Right renal cortex interstitium (tissue), 3 donors: ENCODE measurements at regions not wholly inside any gene's neighbourhood (a gene's known extent, or its start where the extent isn't known, plus 50 kb on each side); places are given as distances from the start of the nearest gene placed in this dataset.
"Not testable (repeated sequence)": the region's sequence is repeated elsewhere in the genome, so short reads cannot be mapped to it uniquely, and the experiment has no call there.

Experiments
- DNase-seq, 3 donors: peaks; one replicate each; pipeline ENCODE4 v3.0.0-alpha.2; 2013; ENCODE audit warnings: low read depth in 3 of 3, low spot score in 2 of 3

DNA sequence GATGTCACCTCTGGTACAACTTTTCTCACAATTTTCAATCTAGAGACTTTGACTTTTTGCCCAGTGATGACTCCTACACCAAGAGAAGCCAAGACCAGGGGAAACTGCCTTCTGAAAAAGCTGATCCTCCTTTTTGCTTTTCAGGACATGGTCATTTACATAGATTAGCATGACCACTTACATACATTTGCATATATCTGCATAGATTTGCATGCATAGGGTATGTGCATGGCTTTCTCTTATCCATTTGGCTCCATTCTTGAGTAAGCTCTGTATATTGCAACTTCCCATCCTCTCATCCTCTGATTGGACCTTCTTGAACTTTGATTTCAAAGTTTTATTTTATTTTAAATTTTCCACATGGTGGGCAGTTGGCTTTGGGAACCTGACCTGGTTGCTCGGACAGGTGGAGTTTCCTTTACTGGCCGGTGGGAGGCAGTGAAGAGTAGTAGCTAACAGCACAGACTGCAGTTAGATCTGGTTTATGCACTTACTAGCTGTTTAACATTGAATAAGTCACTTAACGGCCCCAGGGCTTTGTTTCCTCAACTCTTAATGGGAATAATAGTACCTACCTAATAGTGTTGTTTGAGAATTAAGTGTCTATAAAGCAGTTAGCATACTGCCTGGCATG lies 92.9 kb downstream of the GPR139 start:
- DNase-seq = no peak

DNA sequence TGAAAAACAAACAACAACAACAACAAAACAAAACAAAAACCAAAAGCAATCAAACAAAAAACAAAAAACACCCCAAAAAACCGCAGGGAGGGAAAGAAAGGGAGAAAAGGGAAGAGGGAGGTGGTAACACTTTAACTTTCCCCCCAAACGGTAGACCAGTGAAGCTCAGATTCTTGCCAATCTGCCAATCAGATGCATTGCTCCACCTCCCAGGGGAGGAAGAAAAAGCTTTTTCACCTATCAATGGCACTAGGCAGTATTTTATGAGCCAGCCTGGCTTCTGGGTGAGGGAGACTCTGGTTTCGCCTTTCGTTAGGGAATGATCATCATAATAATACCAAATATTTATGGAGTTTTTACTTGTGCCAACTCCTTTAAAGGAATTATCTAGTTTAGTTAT lies 94.1 kb downstream of the GPR139 start:
- no peak for DNase-seq

DNA sequence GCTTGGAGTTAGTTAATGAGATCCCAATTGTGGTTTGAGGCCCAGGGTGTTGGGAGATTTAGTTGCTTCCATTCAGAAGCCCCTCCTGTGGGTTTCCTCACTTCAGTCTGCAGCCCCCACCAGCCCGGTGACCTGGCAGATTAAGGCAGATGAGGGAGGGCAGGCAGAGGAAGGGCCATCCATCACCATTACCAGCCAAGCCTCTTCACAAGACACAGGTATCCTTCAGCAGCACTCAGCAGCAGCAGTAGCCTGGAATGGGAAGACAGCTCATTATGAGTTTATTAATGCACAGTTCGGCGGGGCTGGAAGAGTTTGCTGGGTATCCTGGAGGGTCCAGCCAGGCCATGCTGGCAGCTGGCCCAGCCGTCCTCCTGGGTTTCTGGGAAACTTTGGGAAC lies 90.0 kb upstream of the GPRC5B start:
- DNase-seq = no peak

DNA sequence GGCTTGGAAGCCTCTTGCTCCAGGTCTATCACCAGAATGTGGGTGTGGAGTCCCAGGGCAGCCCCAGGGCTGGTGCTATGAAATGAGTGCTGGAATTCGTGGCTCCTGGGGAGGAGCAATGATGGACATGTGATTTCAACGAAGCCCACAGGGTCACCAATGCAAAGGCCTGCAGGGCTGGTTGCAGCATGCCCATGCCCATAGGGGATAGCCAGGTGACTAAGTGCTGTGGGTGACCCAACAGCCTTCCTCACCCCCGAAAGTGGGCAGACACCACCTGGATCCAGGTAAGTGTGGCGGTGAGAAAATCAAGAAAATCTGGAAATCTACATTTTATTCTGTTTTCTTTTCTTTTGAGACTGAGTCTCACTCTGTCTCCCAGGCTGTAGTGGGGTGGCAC lies 87.5 kb upstream of the GPRC5B start:
- no peak for DNase-seq

DNA sequence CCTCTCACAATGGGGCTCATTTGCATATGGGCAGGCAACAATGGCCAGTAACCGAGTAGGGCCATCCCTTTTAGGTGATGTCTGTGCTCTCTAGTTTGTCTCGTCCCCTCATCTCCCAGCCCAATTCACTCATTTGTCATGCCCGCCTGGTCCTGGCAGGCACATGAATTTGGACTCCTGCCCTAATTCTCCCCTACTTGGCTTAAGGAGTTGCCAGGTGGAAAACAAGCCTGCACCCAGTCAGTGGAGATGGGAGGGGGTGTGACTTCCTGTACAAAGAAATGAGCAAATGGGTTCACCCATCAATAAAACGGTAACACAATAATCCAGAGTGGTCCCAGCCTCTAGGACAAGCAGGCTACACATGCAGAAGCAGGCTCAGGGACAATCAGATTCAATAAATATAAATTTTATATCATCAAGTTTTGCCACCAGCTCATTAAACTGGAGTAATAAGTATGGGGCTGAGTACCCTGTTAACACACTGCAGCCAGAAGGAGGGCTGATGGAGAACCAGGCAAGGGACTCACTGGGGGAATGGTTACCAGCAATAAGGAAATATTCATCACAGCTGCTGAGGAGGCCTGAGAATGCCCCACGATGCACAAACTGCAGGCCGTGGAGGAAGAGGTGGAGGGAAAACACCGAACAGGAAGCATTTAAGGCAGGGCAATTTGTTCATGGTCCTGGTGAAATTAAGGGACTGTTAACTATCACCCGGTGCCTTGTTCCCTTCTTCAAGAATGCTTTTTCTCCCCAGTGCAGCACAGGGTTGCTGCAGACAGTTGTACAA lies 84.4 kb upstream of the GPRC5B start:
- no peak for DNase-seq

DNA sequence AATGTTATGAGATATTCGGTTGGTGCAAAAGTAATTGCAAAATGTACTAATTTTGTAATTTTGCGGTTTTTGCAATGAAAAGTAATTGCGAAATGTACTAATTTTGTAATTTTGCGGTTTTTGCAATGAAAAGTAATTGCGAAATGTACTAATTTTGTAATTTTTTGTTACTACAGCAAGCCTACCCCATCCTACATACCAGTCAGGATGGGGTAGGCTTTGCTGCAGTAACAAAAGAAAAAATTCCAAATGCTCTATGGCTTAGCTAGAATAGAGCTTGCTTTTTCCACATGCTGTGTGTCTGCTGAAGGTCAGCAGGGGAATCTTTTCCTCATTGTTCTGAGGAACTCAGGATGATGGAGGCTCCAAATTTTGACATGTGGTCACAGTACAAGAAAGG lies 83.3 kb upstream of the GPRC5B start:
- no peak for DNase-seq

DNA sequence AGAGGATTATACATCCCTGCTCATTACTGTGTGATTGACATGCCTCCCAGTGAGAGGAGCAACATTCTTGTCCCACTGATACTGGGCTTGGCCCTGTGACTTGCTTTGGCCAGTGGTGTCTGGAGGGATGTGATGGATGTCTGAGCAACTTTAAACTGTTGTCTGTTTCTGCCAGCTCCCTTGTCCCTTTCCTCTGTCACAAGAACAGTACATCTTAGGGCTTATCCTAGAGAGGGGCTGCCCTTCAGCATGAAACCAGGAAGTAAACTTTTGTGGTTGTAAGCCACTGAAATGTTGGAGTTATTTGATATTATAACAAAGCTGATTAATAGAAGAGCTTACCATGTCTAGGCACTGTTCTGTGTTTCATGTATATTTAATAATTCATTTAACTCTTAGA lies 82.9 kb upstream of the GPRC5B start:
- DNase-seq = no peak

DNA sequence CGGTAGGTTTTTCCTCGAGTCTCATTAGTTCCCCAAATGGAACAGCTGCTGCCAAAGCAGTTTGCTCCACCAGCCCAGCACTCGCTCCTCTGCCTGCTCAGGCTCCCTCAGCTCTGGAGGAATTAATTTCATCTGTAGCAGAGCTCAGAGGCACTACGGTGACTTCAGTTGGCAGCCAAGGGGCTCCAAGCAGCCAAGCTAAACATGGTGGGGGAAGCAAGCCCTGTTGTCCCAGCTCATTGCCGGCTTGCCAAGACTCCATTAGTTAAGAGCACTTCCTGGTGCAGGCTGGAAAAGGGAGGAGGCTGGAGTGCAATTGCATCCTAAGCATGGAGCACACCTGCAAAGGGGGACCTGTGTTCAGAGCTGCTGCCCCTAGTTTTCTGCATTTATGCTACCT lies 78.7 kb upstream of the GPRC5B start:
- DNase-seq = no peak

DNA sequence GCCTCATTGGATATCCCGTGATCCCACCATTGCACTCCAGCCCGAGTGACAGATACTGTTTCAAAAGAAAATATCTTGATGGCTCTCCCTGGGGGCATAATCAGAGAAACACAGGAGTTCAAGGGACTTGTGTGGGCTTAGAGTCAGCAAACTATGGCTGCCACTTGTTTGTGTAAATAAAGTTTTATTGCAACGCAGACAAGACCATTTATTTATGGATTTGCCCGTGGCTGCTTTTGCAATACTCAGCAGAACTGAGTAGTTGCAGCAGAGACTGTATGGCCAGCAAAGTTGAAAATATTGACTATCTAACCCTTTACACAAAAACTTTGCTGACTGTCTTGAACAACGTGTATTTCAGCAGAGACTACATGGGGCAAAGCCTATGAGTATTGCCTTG lies 75.5 kb upstream of the GPRC5B start:
- DNase-seq = no peak

DNA sequence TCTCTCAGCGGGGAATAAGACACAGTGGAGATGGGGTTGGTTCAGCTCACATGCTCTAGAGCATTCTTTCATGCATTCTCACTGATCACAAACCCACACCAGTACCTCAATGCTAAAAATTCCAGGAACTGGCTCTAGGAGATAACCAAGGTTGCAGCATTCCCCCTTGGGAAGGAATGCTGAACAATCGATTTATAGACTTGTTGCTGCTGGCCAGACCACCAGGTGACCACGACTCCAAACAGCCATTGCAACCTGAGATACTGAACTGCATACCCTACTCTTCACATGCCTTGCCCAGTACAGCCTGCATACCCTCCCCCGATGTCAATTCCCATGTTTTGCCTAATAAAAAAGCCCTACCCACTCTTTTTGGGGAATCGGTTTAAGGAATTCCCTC lies 75.1 kb upstream of the GPRC5B start:
- DNase-seq = no peak

DNA sequence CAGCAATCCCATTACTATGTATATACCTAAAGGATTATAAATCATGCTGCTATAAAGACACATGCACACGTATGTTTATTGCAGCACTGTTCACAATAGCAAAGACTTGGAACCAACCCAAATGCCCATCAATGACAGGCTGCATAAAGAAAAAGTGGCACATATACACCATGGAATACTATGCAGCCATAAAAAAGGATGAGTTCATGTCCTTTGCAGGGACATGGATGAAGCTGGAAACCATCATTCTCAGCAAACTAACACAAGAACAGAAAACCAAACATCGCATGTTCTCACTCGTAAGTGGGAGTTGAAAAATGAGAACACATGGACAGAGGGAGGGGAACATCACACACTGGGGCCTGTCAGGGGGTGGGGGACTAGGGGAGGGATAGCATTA lies 71.2 kb upstream of the GPRC5B start:
- DNase-seq = not testable (repeated sequence)

DNA sequence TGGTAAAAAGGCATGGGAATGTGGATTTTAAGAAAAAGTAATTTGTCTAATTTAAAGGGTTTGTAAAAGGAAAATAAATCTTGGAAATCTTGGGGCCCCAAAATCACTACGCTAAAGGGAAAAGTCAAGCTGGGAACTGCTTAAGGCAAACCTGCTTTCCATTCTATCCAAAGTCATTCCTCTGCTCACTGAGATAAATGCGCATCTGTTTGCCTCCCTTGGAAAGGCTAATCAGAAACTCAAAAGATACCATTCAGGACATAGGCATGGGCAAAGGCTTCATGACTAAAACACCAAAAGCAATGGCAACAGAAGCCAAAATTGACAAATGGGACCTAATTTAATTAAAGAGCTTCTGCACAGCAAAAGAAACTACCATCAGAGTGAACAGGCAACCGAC lies 70.4 kb upstream of the GPRC5B start:
- DNase-seq = not testable (repeated sequence)

DNA sequence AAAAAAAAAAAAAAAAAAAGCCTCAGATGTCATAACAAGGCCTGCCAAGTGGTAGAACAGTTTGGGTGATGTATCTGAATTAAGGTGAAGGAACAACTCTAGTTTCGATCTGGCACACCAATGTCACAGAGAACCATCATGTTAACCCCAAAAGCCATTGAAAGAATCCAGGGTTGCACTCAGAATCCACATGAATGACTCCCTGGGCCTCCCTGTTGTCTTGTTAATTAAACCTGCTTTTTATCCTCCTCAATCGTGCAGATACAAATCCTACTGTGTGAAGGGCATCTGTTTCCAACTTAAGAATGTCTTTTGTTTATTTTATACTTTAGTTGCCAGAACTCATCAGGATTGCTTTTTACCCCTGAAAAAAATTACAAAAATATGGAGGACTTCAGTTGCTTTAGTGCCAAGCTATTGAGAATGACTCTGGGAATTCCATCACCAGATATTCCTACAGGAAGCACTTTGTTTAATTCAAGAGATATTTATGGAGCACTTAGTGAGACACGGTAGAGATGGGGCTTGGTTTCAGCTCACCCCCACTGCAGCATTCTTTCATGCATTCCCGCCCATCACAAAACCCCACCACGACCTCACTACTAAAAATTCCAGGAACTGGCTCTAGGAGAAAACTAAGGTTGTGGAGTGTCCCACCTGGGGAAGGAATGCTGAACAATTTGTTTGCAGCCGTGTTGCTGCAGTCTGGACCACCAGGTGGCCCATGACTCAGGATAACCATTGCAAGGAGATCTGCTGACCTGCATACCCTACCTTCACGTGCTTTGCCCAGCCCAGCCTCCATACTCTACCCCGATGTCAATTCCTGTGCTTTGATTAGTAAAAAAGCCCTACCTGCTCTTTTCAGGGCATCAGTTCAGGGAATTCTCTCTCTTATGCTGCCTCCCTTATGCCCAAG lies 63.8 kb upstream of the GPRC5B start:
- no peak for DNase-seq

DNA sequence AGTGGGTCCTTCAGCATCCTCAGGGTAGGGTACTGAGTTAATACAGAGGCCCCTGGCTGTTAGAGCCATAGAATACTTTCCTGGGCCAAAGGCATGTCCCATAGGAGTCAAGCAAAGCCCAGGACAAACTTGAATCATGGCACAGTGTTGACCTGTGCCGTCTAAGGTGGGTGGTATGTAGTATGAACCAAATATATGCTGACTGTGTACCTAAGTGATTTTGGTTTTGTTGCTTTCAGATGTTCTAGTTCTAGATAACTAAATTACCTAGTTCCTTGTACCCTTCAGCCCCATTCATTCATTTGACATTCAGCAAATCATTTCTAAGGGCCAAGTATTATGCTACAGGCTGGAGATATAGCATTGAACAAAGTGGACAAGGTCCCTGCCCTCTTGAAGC lies 61.3 kb upstream of the GPRC5B start:
- no peak for DNase-seq

DNA sequence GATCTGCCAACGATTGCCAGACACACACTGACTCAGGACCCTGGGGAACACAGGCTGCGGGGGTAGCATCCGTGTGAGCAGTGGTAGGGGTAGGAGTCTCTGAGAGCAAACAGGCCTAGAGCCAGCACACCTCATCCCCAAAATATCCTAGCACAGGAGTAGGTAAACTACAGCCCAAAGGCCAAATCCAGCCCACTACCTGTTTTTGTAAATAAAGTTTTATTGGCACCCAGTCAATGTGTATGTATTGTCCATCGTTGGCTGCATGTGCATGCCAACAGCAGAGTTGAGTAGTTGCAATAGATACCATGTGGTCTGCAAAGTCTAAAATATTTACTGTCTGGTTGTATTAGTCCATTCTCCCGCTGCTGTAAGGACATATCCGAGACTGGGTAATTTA lies 55.5 kb upstream of the GPRC5B start:
- no peak for DNase-seq

DNA sequence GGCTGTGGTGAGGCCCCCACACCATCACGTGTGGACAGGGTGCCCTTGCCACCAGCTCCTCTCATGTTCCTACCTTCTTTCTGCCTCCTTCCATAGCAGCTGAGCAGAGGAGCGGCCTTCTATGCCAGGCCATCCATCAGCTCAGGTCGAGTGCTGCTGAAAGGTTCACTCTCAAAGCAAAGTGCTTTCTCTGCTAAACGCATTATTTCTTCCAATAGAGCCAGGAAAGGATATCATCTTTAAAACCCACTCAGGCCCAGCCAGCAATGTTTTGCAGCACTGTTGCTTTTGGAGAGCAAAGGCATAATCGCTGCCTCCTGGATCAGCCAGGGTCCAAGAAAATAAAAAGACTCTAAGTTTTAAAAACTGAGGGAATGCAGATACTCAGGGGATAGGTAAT lies 54.9 kb upstream of the GPRC5B start:
- no peak for DNase-seq

DNA sequence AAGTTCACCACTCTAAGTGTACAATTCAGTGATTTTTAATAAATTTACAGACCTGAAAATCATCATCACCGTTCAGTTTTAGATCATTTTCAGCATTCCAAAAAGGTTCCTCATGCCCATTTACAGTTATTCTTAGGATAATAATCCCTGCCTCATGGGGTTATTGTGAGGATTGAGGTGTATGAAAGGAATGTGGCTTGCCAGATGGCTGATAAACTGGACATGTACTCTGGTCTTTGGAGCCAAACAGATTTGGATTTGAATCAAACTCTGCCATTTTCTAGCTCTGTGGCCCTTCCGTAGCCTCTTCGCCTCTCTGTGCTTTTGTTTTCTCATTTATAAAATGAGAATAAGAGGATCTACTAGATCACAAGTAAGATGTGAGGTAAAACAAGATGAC lies 53.9 kb upstream of the GPRC5B start:
- no peak for DNase-seq

DNA sequence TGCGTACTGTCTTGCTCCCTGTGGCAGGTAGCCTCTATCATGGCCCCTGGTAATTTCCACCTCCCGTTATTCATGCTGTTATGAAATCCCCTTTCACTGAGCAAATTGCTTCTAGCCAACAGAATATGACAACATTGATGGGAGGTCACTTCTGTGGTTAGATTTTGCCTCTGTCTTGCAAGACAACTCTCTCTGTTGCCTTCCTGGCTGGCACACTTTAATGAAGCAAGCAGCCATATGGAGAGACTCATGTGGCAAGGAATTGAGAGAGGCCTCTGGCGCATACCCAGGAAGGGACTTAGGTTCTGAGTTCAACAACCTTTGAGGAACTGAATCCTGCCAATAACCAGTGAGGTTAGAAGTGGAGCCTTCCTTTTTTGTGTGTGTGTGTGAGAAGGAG lies 51.8 kb upstream of the GPRC5B start:
- DNase-seq = no peak

DNA sequence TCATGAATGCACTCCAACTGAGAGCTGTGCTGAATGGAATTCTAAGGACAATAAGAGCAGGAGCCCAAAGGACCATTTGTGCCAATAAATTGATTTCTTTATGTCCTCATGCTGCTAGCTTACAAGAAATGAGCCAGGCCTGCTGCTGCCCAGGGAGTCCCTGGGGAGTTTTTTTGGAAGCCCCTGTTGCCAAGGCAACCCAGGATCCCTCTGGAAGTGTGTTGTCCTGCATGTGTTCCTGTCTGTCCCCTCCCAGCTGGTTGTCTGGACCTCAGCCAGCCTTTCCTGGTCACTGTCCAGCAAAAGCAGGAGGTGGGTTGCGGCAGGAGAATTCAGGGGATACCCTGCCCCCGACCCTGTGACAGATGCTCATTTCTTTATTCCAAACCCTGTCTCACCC lies 51.0 kb upstream of the GPRC5B start:
- peak in 1 of 3 donors; percentile 6 for DNase-seq
